ENCODE measurements at regions not wholly inside any gene's neighbourhood (a gene's known extent, or its start where the extent isn't known, plus 50 kb on each side); places are given as distances from the start of the nearest gene placed in this dataset.

DNA sequence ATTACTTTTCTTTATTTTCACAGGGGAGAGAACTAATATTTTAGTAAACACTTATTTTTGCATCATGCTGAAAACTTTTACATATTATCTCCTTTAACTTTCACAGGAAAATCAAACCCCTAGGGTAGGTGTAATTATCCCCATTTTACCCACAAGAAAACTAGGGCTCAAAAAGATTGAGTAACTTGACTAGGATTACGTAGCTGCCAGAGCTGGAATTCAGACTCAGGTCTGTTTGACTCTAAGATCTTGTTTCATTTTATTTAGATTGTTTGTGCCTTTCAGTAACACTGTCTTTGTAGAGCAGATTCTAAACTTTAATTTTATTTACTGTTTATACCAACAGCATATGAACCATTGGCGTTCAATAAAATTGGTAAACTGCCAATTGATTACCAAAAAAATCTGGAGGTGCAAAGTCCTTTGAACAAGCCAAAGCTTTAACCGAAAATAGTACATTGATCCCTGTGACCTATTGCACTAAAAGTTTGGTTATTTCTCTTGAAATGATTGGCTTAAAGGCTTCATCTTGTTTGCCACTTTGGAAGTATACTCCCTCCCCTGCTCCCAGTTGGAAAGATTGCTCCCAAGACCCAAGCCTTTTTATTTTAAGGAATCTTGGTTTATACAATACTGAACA is 71.0 kb upstream of the WDR26 start:
- no peak for DNase-seq

- DNase-seq: no peak
Observed at GRCh38 chr1:224506141-224506814, 71.7 kb upstream of the WDR26 start.

- DNase-seq: no peak
Observed at GRCh38 chr1:224507771-224508523, 73.3 kb upstream of the WDR26 start.

- DNase-seq: no peak
Observed at GRCh38 chr1:224509907-224510306, 75.3 kb upstream of the WDR26 start.

DNA sequence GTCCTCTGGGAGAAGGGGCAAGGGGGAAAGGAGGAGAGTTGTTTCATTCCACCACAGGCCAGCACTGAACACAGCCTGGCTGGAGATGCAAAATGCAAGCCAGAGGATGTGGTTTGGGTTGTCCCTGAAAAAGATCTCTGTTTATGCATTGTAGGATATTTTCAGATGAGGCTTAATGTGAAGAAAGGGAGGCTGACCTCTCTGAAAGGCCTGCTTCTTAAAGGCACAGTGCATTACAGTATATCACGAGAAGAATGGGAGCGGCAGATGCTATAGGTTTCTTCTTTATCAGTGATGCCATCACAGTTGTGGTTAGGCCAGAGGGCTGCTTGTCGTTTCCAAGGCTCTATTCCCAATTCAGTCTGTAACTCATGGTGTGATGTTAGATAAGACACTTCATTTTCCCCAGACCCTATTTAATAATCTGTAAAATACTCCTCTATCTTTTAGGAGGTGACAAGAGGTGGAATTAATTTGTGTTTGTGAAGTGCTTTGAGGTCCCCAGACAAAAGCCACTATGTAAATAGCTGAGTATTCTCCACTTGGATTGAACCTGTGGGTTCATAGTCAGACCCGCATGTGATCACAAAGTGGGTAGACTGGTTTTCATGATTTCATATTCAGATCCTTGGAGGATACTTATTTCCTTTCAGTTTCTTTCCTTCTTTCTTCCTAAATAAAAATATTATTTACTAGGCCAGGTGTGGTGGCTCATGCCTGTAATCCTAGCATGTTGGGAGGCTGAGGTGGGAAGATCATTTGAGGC is 76.5 kb upstream of the WDR26 start:
- DNase-seq: no peak

DNA sequence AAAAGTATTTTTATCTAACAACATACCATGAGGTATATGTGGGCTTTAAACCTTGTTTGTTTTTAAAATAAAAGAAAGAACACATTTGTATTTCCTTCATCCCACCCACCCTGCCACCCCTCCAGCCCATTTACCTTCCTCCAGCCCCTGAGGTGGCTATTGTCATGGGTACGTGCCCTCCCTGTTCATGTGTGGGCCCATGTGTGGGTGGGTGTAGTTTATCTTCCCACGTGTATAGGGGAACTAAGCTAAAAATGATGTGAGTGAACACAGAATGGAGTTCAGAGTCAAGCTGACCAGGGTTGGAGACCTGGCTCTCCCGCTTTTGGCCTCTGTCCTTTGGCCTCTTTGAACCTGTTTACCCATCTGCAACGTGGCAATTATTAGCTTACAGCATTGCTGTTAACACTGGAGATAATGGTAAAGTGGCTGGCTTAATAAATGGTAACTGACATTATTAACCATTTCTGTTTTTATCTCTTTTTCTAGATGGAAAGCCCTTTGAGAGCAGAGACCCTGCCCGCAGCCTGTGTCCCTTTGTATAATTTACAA is 78.1 kb upstream of the WDR26 start:
- no peak for DNase-seq

DNA sequence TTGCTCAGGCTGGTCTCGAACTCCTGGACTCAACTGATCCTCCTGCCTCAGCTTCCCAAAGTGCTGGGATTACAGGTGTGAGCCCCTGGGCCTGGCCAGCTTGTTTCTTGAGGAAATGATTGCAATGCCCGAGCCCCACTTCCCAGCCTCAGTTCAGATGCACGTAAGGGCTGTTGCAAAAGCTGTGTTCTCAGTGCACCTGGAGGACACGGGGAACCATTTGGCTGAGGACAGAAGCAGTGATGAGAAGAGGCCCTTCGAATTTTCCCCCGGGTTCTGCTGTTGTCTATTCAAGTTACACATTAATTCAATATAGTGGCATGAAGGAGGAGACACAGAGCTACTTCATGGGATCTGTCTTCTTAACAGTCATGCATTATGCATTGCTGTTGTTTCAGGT is 78.8 kb upstream of the WDR26 start:
- no peak for DNase-seq

DNA sequence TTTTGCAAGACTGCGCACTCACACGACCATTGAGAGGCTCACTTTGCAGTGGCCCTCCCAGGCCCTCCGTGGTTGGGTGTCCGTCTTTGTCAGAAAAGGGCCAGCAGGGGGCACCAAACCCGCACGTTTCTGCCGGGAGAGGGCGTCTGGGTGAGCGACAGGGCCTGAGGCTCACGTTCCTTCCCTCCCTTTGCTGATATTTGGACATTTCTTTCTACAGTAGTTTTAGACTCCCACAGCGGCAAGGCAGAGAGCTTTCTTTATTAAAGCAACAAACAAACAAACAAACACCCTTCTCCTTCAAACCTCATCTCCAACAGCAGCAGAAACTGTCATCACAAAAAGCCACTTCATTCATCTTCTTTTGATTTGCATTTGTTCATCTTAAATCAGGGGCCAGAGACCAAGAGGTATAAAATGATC is 79.2 kb upstream of the WDR26 start:
- DNase-seq: peak; percentile 91 to 93

- DNase-seq: no peak
Observed at GRCh38 chr1:224517171-224517570, 82.6 kb upstream of the WDR26 start.

GRCh38 chr1:224518528-224518927 is 83.9 kb upstream of the WDR26 start:
- DNase-seq: no peak

- no peak for DNase-seq
Observed at GRCh38 chr1:224519874-224520273, 85.3 kb upstream of the WDR26 start.

GRCh38 chr1:224520808-224521207 is 86.2 kb upstream of the WDR26 start:
- DNase-seq: no peak

- DNase-seq: no peak
Observed at GRCh38 chr1:224521904-224522734, 87.5 kb upstream of the WDR26 start.

- DNase-seq: no peak
Observed at GRCh38 chr1:224523676-224524075, 89.1 kb upstream of the WDR26 start.

DNA sequence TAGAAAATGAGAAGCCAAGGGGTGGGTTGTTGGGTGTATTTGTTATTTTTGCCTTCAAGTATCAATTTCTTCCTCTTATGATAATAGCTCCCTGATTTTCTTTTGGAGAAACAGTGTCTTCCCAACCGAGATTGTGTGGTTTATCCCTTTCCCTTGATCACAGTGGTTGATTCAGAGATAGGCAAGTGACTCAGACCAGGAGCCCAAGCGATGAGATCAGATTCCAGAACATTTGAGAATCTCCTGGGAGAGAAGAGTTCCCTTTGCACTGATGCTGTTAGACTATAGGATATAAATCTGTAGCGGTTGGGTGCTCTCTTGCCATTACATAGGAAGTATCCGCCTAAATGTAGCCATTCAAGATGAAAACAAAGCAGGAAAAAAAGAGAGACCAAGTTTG is 90.1 kb upstream of the WDR26 start:
- DNase-seq: no peak

DNA sequence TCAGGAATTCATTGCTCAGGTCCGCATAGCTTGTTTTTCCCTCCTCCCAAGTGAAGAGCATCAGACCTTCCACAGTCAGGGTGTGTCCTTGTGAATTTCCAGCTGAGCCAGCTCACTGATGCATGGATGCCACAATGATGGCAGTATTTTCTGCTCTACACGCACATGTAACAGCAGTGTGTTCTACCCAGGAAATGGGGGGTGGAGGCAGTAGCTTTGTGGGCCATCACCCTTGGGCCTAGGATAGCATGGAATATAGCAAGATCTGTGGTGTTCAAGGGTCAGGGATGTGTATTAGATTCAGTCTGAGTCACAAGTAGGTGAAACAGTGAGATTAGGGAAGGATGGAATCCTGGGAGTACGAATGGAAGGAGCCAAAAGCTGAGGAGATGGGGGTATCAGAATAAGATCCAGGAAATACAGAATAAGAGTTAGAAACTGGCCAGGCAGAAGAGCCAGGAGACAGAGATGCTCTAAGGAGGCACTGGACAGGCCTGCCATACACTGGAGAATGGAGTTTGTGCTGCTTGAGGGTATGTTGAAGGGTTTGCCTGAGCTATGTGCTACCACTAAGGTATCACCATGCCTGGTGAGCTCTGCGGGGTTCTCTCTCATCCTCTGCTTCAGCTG is 90.6 kb upstream of the CNIH3 start:
- no peak for DNase-seq

DNA sequence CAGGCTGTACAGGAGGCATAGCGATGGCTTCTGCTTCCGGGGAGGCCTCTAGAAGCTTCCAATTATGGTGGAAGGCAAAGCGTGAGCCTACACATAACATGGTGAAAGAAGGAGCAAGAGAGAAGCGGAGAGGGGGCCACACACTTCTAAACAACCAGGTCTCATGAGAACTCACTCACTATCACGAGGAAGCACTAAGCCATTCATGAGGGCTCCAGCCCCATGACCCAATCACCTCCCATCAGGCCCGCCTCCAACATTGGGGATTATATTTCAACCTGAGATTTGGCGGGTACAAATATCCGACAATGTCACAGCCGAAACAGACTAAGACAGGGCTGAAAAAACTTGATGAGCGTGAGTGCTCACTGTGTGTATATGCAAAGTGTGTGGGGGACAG is 89.3 kb upstream of the CNIH3 start:
- DNase-seq: no peak

DNA sequence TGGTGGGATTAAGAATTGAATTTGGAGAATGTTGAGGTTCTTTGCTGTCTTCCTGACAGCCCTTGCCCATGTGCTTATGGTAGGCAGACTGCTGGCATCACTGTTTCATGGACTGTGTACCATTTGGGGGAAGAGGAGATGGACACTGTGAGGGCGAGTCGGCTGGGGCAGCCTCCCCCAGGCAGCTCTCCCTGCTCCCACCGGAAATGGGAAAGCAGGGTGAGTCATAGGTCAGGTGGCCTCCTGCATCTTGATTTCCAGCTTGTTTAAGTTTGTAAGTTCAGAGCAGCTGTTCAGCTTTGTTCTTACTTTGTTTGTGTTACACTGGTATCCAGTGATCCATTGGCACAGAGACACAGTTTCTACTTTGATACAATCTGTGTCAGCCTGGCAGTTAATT is 87.2 kb upstream of the CNIH3 start:
- no peak for DNase-seq

- DNase-seq: no peak
Observed at GRCh38 chr1:224529844-224530243, 86.3 kb upstream of the CNIH3 start.

- no peak for DNase-seq
Observed at GRCh38 chr1:224533517-224533916, 82.6 kb upstream of the CNIH3 start.

GRCh38 chr1:224534731-224535130 is 81.4 kb upstream of the CNIH3 start:
- DNase-seq: no peak

DNA sequence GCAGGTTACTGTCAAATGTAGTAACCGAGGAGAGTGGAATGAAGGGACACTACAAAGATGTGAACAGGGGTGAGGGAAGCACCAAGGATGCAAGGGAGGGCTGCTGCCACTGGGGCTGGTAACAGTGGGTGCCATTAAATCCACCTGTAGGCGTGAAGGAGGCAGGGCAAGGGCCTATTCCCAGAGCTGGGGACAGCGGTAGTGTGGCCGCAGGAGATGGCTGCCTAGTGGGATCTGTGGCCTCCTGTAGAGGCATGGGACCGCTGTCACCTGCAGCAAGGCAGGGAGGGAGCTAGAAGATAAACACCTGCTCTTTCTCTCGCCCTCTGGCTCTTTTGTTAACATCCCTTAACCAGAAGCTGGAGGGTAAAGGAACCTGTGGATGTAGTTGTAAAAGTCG is 80.5 kb upstream of the CNIH3 start:
- no peak for DNase-seq

Data from activated CD4-positive, alpha-beta T cell treated with anti-CD3 and anti-CD28 coated beads, Interleukin-2, amount 50 U/mL, for 48 hours (primary cell).